ENCODE measurements at regions not wholly inside any gene's neighbourhood (a gene's known extent, or its start where the extent isn't known, plus 50 kb on each side); places are given as distances from the start of the nearest gene placed in this dataset.

GRCh38 chr16:65958086-65958485, 408.4 kb upstream of the CDH5 start:
- TF ChIP-seq RAD21 (IDR thresholded peaks at IDR 0.05; ENCODE audit: low read depth) (no peak), TAF1 (IDR thresholded peaks at IDR 0.05; ENCODE audit: low read depth) (no peak), TCF12 (IDR thresholded peaks at IDR 0.05; ENCODE audit: low read depth) (no peak)

GRCh38 chr16:65956100-65956499, 410.4 kb upstream of the CDH5 start:
- TF ChIP-seq TCF12 (IDR thresholded peaks at IDR 0.05; ENCODE audit: low read depth) (no peak), ZBTB7A (IDR thresholded peaks at IDR 0.05; ENCODE audit: low read depth) (no peak)

DNA sequence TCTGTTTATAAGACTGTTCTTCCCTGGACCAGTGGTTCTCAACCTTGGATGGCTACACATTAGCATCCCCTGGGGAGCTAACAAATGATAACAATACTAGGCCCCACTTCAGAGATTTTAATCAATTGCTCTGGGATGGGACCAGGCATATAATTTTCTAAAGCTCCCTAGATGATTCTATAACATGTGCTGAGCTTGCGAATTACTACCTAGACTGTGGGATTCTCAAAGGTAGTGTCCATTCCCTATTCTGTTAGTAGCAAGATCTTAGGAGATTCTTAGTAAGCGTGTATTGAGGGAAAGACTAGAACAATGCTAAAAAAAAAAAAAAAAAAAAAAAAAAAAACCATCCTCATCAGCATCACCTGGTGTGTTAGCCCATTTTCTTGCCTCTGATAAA, 412.0 kb upstream of the CDH5 start:
- TF ChIP-seq CREB1 (IDR thresholded peaks at IDR 0.05; ENCODE audit: low read depth) (no peak), FOXM1 (IDR thresholded peaks at IDR 0.05; ENCODE audit: borderline replicate concordance, low read depth) (no peak), TEAD4 (IDR thresholded peaks at IDR 0.05) (no peak), REST (IDR thresholded peaks at IDR 0.05; ENCODE audit: low read depth) (no peak), YY1 (IDR thresholded peaks at IDR 0.05; ENCODE audit: low read depth) (no peak), MAX (IDR thresholded peaks at IDR 0.05) (no peak), TCF12 (IDR thresholded peaks at IDR 0.05; ENCODE audit: low read depth) (no peak), NFIC (IDR thresholded peaks at IDR 0.05) (no peak), CEBPB (IDR thresholded peaks at IDR 0.05) (no peak), TAF1 (IDR thresholded peaks at IDR 0.05; ENCODE audit: low read depth) (no peak), RAD21 (IDR thresholded peaks at IDR 0.05; ENCODE audit: low read depth) (no peak), EGR1 (IDR thresholded peaks at IDR 0.05) (no peak), USF1 (IDR thresholded peaks at IDR 0.05) (no peak), ZBTB7A (IDR thresholded peaks at IDR 0.05; ENCODE audit: low read depth) (no peak), EP300 (IDR thresholded peaks at IDR 0.05; ENCODE audit: borderline replicate concordance) (no peak)

DNA sequence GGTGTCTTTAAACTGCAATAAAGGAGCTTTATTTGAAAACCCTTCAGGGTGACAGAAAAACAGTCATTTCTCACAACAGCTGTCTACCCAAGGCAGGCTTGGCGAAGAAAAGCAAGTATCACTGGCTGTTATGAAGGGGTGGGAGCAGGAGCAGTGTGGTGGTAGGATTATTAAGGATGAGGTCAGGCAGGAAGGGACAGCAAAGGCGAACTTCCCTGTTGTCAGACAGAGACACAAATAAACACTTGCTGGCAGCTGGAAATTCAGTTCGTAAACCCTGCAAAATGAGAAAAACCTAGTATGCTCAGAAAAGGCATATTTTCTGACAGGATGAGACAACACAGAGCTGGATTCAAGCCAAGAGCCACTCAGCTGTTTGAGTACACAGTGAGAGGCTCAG, 416.3 kb upstream of the CDH5 start:
- TF ChIP-seq EP300 (IDR thresholded peaks at IDR 0.05; ENCODE audit: borderline replicate concordance) (no peak), ZBTB7A (IDR thresholded peaks at IDR 0.05; ENCODE audit: low read depth) (no peak), NFIC (IDR thresholded peaks at IDR 0.05) (no peak), CEBPB (IDR thresholded peaks at IDR 0.05) (no peak), FOXM1 (IDR thresholded peaks at IDR 0.05; ENCODE audit: borderline replicate concordance, low read depth) (no peak), CREB1 (IDR thresholded peaks at IDR 0.05; ENCODE audit: low read depth) (no peak), RAD21 (IDR thresholded peaks at IDR 0.05; ENCODE audit: low read depth) (no peak), TCF12 (IDR thresholded peaks at IDR 0.05; ENCODE audit: low read depth) (no peak), USF1 (IDR thresholded peaks at IDR 0.05) (no peak), MAX (IDR thresholded peaks at IDR 0.05) (no peak)

GRCh38 chr16:65948361-65948760, 418.1 kb upstream of the CDH5 start:
- TF ChIP-seq TCF12 (IDR thresholded peaks at IDR 0.05; ENCODE audit: low read depth) (no peak), TAF1 (IDR thresholded peaks at IDR 0.05; ENCODE audit: low read depth) (no peak), MAX (IDR thresholded peaks at IDR 0.05) (no peak), FOXM1 (IDR thresholded peaks at IDR 0.05; ENCODE audit: borderline replicate concordance, low read depth) (no peak), CREB1 (IDR thresholded peaks at IDR 0.05; ENCODE audit: low read depth) (no peak), EP300 (IDR thresholded peaks at IDR 0.05; ENCODE audit: borderline replicate concordance) (no peak), EGR1 (IDR thresholded peaks at IDR 0.05) (no peak), RAD21 (IDR thresholded peaks at IDR 0.05; ENCODE audit: low read depth) (no peak), REST (IDR thresholded peaks at IDR 0.05; ENCODE audit: low read depth) (no peak), USF1 (IDR thresholded peaks at IDR 0.05) (no peak), ZBTB7A (IDR thresholded peaks at IDR 0.05; ENCODE audit: low read depth) (no peak), TEAD4 (IDR thresholded peaks at IDR 0.05) (no peak), YY1 (IDR thresholded peaks at IDR 0.05; ENCODE audit: low read depth) (no peak), CEBPB (IDR thresholded peaks at IDR 0.05) (no peak), NFIC (IDR thresholded peaks at IDR 0.05) (no peak)

DNA sequence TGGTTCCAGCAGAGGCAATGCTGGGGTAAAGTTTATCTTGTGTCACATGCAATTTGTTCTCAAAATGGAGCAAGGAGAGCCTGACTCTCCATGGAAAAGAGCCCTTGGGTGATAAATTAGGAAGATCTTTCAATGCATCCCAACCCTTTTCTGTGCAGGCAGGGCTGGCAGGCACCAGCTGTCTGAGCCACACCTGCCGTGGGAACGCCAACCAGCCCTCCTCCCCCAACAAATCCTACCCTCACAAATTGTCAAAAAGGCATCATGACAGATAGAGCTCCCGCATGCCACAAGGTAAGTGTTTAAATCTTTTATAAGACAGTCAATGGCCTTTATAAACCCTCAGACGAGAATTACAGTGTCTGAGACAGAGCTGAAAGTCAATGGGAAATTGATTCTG, 418.5 kb upstream of the CDH5 start:
- TF ChIP-seq RAD21 (IDR thresholded peaks at IDR 0.05; ENCODE audit: low read depth), result no peak
- TF ChIP-seq YY1 (IDR thresholded peaks at IDR 0.05; ENCODE audit: low read depth), result no peak
- TF ChIP-seq CREB1 (IDR thresholded peaks at IDR 0.05; ENCODE audit: low read depth), result no peak
- no peak for TF ChIP-seq ZBTB7A (IDR thresholded peaks at IDR 0.05; ENCODE audit: low read depth)
- TF ChIP-seq EGR1 (IDR thresholded peaks at IDR 0.05), result no peak

All from Ishikawa (cell line).